GM19023 (cell line): ENCODE measurements at regions not wholly inside any gene's neighbourhood (a gene's known extent, or its start where the extent isn't known, plus 50 kb on each side); places are given as distances from the start of the nearest gene placed in this dataset.
A peak's percentile ranks its signal among the peaks of the same experiment; 100 is the strongest.

Source experiments
- ATAC-seq: cut with Tn5 transposase; IDR thresholded peaks from one replicate; pipeline ENCODE4 v1.9.1; 2021; ENCODE audit warnings: mild to moderate bottlenecking, moderate library complexity; ENCODE audit not compliant: unreplicated experiment

- ATAC-seq: no peak
Observed at GRCh38 chr5:166992874-166993722, 1298.3 kb upstream of the WWC1 start.

GRCh38 chr5:166994226-166994625, 1297.2 kb upstream of the WWC1 start:
- ATAC-seq: no peak

- no peak for ATAC-seq
Observed at GRCh38 chr5:167001246-167001645, 1290.2 kb upstream of the WWC1 start.

- no peak for ATAC-seq
Observed at GRCh38 chr5:167008705-167009104, 1282.7 kb upstream of the WWC1 start.

- ATAC-seq: no peak
Observed at GRCh38 chr5:167011196-167011595, 1280.2 kb upstream of the WWC1 start.

- ATAC-seq: no peak
Observed at GRCh38 chr5:167012123-167013034, 1279.1 kb upstream of the WWC1 start.

- no peak for ATAC-seq
Observed at GRCh38 chr5:167014401-167015056, 1276.9 kb upstream of the WWC1 start.

GRCh38 chr5:167020418-167020817, 1271.0 kb upstream of the WWC1 start:
- no peak for ATAC-seq

GRCh38 chr5:167029488-167029887, 1262.0 kb upstream of the WWC1 start:
- ATAC-seq: no peak

- ATAC-seq: no peak
Observed at GRCh38 chr5:167030500-167031120, 1260.8 kb upstream of the WWC1 start.

GRCh38 chr5:167036585-167036984, 1254.9 kb upstream of the WWC1 start:
- no peak for ATAC-seq

GRCh38 chr5:167049043-167049663, 1242.3 kb upstream of the WWC1 start:
- ATAC-seq: peak; percentile 63

- ATAC-seq: no peak
Observed at GRCh38 chr5:167049771-167050567, 1241.5 kb upstream of the WWC1 start.

GRCh38 chr5:167050568-167051401, 1240.7 kb upstream of the WWC1 start:
- ATAC-seq: no peak

GRCh38 chr5:167051402-167051768, 1240.1 kb upstream of the WWC1 start:
- no peak for ATAC-seq

GRCh38 chr5:167052791-167053190, 1238.7 kb upstream of the WWC1 start:
- no peak for ATAC-seq

GRCh38 chr5:167057665-167058064, 1233.8 kb upstream of the WWC1 start:
- no peak for ATAC-seq

GRCh38 chr5:167061695-167062094, 1229.8 kb upstream of the WWC1 start:
- no peak for ATAC-seq

GRCh38 chr5:167063116-167063515, 1228.3 kb upstream of the WWC1 start:
- no peak for ATAC-seq
